LNCaP clone FGC (cell line): ENCODE measurements at regions not wholly inside any gene's neighbourhood (a gene's known extent, or its start where the extent isn't known, plus 50 kb on each side); places are given as distances from the start of the nearest gene placed in this dataset.

ENCODE experiments used
- DNase-seq: peaks from one replicate; pipeline ENCODE4 v3.0.0-alpha.2; 2011; ENCODE audit warnings: low read depth
- H3K4me3 ChIP-seq: 2 replicates; pipeline ENCODE4 v1.5.1; 2011; ENCODE audit warnings: mild to moderate bottlenecking, low read depth, low read length, control low read depth
- CTCF ChIP-seq: IDR thresholded peaks from 2 replicates; pipeline ENCODE4 v1.5.1; 2012; ENCODE audit warnings: mild to moderate bottlenecking; ENCODE audit not compliant: control insufficient read depth, insufficient read depth; ENCODE audit errors: extremely low read depth

- H3K4me3 ChIP-seq = no peak overlapping the region
- no peak for TF ChIP-seq CTCF
- peak; percentile 27 for DNase-seq
Measured at GRCh38 chr3:43870844-43871626, 180.3 kb downstream of the ABHD5 start.

GRCh38 chr3:43871627-43872245 lies 181.0 kb downstream of the ABHD5 start:
- no peak for DNase-seq
- H3K4me3 ChIP-seq = no peak overlapping the region

GRCh38 chr3:43872301-43872700 lies 181.6 kb downstream of the ABHD5 start:
- no peak overlapping the region for H3K4me3 ChIP-seq
- DNase-seq = no peak
- no peak for TF ChIP-seq CTCF

More at GRCh38 chr3:43871627-43872245, 181.0 kb downstream of the ABHD5 start:
- TF ChIP-seq CTCF = no peak

- H3K4me3 ChIP-seq = no peak overlapping the region
- TF ChIP-seq CTCF = no peak
- DNase-seq = no peak
Measured at GRCh38 chr3:43872901-43873300, 182.2 kb downstream of the ABHD5 start.

- DNase-seq = no peak
- TF ChIP-seq CTCF = no peak
- no peak overlapping the region for H3K4me3 ChIP-seq
Measured at GRCh38 chr3:43873723-43874122, 183.0 kb downstream of the ABHD5 start.

GRCh38 chr3:43874290-43874689 lies 183.6 kb downstream of the ABHD5 start:
- no peak overlapping the region for H3K4me3 ChIP-seq
- no peak for DNase-seq
- TF ChIP-seq CTCF = no peak
